Non-pigmented ciliary epithelial cell (primary cell): ENCODE measurements at regions not wholly inside any gene's neighbourhood (a gene's known extent, or its start where the extent isn't known, plus 50 kb on each side); places are given as distances from the start of the nearest gene placed in this dataset.
"Not testable (repeated sequence)": the region's sequence is repeated elsewhere in the genome, so short reads cannot be mapped to it uniquely, and the experiment has no call there.

Source experiments
- DNase-seq: peaks from one replicate; pipeline ENCODE4 v3.0.0-alpha.2; 2010; ENCODE audit warnings: low read depth

- DNase-seq: no peak
Measured at GRCh38 chr13:24563087-24563486, 50.5 kb upstream of the PARP4 start.

DNA sequence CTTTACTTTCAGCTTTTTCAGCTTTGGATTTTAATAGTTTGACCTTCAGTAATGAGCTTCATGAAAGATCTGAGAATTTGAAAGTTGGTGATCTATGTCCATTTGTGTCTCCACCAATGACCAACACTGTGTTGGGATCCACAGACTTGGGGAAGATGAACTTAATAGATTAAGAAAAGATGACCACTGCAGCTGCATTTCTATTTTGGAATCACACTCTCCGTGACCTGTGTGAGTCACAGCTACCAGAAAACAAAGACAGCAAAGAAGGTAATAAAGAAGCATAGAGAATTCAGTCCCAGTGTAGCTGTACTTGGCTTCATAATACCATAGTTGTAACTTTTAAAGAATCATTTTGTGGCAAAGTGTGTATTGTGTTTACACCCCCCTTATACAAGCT is 51.4 kb upstream of the PARP4 start:
- DNase-seq: peak; percentile 51

- DNase-seq: no peak
Measured at GRCh38 chr13:24564881-24565280, 52.3 kb upstream of the PARP4 start.

DNA sequence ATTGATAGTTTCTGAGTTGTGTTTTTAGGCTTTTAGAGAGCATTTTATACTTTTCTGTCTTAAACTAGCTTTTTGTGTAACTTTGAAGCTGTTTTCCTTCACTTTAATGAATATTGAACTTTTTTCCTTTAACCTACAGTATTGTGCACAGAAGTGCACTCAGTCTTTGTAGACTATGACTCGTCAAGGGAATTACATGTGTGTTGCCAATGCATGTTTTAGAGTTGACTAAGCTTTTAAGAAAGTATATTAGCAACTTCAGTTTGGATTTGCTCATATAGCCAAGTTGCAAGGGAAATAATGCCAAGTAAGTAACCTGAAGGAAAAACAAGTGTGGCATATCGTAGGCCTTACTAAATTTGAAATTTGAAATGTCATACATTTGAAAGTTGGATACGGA is 55.0 kb upstream of the PARP4 start:
- not testable (repeated sequence) for DNase-seq

GRCh38 chr13:24574847-24575246 is 62.3 kb upstream of the PARP4 start:
- no peak for DNase-seq

DNA sequence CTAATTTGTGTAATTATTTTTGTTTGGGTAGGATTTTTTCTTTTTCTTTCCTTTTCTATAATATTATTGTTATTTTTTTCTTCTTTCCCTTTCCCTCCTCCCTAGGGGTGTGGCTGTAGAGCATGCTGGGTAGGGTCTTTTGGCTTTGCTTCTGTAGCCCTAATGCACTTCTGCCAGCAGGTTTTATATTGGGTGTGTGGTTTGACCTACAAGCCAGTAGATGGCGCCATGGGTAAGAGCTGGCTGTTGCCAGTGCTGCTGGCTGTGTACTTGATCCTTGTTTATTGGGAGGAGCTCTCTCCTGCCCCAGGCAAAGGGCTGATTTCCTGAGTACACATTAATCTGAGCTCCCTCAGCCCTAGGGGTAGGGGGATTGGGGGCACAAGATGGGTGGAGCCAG is 67.7 kb upstream of the PARP4 start:
- DNase-seq: not testable (repeated sequence)

DNA sequence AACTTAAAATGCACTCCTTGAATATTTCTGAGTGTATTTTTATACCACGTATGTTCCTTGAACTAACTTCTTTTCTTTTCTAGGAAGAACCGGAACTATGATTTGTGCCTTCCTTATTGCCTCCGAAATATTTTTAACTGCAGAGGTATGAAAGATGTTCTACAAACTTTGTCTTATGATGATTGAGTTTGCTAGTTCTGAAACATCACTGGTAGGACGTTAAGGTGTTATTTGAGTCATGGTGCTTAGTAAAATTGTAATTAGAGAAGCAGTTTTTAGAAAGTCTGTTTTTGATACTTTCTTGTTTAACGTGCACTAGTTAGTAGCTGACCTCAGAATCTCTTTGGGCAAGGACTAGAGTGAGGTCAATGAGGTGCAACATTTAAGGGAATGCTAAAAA is 69.0 kb upstream of the PARP4 start:
- not testable (repeated sequence) for DNase-seq

DNA sequence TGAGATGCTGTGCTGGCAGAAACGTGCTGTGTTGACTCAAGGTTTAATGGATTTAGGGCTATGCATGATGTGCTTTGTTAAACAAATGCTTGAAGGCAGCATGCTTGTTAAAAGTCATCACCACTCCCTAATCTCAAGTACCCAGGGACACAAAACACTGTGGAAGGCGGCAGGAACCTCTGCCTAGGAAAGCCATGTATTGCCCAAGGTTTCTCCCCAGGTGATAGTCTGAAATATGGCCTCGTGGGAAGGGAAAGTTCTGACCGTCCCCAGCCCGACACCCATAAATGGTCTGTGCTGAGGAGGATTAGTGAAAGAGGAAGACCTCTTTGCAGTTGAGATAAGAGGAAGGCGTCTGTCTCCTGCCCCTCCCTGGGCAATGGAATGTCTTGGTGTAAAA is 79.1 kb upstream of the PARP4 start:
- DNase-seq: not testable (repeated sequence)

- not testable (repeated sequence) for DNase-seq
Measured at GRCh38 chr13:24597906-24598670, 82.1 kb upstream of the ATP12A start.

DNA sequence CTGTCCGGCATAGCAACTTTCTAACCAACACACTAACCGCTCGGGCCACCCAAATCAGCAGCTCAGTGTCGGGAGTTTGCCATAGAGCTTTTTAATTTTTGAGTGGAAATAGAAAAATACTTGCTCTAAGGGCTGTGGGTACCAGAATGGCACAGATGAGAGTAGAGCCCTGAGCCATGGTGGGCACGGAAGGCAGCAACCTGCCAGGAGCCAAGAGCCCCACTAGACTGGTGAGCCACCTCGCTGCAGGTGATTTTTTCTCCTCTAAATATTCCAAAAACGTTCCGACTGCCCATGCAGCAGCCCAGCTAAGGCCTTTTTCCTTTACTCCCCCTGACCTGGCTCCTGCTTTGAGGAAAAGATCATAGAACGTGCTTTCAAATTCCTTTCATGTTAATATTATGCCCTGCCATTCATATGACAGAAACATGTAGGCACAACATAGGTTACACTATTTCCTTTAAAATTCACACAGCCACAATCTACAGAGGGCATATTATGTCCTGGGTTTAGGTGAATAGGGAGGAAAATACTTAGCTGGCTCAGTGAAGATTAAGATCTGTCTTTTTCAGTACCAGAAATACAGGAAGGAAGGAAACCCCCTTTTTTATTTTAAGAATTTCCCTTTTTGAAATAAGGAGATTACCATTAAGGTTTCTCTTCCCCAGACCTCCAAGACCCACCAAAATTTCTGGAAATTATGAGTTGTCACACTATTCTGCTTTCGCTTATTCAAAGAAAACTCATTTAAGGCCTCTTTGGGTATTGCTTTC is 81.0 kb upstream of the ATP12A start:
- DNase-seq: not testable (repeated sequence)

- no peak for DNase-seq
Measured at GRCh38 chr13:24605923-24606372, 74.3 kb upstream of the ATP12A start.

DNA sequence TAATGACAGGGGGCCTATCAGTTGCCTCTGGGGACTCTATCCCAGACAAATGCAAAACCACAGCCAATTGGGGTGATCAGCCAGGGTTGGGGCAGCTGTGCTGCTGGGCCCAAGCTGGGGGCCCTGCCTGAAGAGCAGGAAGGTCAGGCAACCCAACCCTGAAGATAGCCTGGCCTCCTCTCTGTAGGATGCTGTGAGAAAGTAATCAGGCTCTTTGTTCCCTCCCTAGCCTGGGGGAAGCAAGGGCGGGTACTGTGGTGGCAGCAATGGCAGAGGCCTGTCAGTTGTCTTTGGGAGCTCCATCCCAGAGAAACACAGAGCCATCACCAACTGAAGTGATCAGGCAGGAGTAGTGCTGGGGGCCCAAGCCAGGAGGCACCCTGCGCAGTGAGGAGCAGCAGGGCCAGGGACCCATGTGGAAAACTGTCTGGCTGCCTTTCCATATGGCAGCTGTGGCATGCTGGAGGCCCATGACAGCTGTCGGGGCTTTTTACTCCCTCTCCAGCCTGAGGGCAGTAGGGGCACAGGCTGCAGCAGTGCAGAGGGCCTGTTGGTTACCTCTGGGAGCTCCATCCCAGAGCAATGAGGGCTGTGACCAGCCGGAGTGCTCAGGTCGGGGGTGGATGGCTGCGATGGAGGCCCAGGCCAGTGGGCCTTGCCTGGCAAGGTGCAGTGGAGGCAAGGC is 73.6 kb upstream of the ATP12A start:
- DNase-seq: no peak

DNA sequence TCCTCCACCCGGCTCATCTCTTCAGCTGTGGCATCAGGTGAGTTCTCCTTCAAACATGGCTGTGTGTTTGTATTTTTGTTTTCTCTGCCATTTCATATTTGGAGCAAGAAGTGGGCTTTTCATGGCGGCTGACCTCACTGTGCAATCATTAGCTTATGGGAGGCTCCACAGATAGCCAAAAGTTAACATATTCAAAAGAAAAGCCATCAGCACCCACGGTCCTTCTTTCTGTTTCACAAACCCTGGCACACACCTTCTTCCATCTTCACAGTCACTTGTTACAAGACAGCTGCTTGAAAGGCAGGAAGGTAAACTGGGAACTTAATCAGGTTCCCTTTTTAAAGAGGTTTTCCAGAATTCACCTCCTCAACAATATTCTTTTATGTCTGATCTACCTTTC is 69.3 kb upstream of the ATP12A start:
- DNase-seq: no peak

DNA sequence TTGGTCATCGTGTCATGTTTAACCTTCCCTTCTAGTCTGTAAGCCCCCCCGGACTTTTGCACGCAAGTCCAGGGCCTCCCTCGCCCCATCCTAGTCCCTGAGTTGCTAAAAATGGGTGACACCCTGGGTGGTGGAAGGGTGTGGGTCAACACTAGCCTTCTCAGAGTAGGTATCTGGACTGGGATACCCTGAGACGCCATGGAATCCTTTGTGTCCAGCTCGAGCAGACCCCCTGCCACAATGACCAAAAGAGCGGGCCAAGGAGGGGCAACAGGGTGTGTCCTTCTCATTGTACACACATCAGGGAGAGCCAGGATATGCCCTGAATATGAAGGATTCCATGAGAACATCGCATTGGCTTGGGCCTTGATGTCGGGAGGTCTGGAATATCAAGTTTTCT is 67.5 kb upstream of the ATP12A start:
- no peak for DNase-seq

DNA sequence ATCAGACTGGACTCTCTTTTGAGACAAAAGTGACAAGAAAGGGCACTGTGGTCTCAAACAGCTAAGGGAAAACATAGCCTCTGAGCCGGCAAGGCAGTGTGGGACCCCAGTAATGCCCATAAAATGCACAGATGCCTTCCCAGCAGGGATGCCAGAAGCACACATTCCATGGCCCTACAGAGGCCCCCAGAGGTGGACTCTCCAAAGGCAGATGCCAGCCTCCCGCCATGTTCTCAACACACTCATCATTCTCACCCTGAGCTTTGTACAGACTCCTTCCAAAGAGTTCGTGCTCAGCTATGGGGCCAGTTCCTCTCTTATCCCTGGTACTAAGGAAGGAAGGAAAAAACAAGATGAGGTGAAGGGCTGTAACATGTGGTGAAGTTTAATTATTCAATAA is 67.1 kb upstream of the ATP12A start:
- no peak for DNase-seq

DNA sequence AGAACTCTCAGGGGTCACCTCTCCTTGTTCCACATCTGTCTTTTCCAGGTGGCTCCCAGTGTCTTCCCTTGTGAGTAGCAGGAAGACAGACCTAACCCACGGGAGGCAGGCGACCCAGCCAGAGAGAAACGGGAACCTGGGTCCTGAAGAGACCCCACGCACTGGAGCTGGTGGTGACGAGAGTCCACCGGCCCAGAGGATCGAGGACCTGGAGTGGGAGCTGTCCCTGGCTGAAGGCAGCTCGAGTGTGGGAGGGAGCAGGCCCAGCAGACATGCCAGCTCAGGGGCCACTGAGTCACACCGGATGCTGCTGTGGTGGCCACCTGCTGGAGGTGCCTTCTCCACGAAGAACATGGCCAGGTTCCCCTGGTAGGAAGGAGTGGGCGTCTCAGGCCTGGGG is 66.5 kb upstream of the ATP12A start:
- DNase-seq: no peak

- DNase-seq: no peak
Measured at GRCh38 chr13:24614306-24615080, 65.7 kb upstream of the ATP12A start.

DNA sequence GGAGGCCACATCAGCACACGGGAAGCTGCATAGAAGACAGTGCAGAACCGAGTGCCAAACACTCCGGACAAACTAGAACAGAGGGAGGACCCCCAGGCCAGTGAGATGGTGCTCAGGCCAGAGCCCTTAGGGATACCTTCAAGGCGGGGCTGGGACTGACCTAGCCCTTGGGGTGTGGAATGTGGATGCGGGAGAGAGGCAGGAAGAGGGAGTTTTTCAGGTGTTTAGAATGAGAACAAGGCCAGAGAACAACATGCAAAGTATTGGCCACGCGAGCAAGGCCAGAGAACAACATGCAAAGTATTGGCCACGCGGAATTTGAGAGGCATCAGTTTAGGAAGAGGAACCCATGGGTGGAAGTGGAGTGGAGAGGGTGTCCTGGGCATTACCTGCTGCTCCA is 65.1 kb upstream of the ATP12A start:
- DNase-seq: no peak

DNA sequence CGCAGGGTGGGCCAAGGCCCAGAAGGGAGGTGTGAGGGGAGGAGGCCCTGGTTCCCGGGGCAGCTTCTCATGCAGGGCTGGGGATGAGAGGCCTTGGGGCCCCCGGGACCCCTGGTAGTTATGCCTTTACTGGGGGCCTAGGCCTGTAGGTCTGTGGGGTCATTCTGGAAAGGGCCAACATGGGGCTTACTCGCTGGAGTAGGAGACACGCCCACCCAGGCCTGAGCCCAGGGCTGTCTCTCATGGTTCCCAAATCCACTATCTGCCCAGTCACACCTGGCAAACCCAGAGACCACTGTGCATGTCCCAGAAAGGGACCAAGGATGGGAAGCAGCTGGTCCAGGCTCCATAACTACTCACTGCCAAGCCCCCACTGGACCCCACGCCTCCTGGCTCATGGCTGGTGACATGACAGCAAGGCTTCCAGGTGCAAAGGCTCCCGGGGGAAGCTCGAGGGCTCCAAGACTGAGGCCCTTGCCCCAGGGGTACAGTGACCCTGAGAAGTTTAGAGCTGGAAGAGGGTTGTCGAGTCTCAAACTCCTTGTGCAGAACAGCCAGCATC is 64.2 kb upstream of the ATP12A start:
- DNase-seq: no peak

DNA sequence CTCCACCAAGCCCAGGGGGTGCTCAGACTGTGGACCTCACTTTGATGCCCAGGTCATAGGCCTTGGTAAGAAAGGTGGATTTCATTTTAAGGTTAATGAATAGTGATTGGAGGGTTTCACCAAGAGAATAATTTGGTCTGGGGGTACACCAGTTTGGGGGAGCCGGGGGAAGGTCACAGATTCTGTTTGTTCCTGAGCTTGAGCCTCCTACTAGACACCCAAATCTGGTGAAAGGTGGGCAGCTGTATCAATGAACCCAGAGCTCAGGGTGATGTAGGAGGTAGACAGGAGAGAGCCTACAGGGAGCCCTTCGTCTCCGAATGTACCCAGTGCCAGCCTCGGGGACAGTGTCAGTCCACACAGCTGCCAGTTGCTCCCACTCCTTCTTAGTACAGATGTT is 63.7 kb upstream of the ATP12A start:
- no peak for DNase-seq

DNA sequence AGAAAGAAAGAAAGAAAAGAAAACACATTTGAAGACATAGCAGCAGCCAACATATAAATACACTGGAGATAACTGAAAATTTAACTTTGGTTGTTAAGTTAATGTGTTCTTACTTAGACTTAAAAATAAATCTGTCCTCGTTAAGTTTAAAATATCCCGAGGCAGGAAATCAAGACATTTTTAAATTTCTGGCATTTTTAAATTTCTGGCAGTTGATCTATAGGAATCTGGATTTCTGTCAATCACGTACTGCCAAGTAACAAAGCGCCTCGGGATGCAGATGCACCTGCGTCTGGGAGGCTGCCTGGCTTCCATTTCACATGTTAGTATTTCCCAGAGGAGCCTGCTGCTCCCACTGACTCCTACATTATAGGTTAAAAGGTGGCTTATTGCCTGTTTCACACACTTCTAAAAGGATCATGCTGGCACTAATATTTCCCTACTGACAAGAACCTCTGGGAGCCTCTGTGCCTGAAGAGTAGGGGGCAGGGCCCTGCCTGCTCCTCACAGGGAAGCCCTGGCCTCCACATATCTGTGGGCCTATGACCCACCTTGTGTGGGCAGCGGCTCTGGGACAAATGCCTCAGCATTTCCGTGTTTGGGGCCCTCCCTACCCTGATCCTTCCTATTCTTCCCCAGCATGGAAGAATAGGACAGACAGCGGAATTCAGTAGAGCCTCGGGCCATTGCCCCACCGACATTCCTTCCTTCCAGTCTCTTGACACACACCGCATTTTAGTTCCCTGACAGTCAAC is 62.8 kb upstream of the ATP12A start:
- DNase-seq: no peak
